OCI-LY3 (cell line): ENCODE measurements at regions not wholly inside any gene's neighbourhood (a gene's known extent, or its start where the extent isn't known, plus 50 kb on each side); places are given as distances from the start of the nearest gene placed in this dataset.

Experiments
- EZH2phosphoT487 ChIP-seq: fragments of 200-600 bp; shearing (Covaris generic); IDR thresholded peaks from 2 replicates; pipeline ENCODE4 v1.6.1; 2018; ENCODE audit warnings: antibody characterized with exemption, mixed run types, low read depth
- TF ChIP-seq, protein P1 (sequence below): fragments of 200-600, 300-600 bp; sonication (generic); IDR thresholded peaks from 2 replicates; pipeline ENCODE4 v1.5.1; 2014; ENCODE audit warnings: antibody characterized with exemption, low read length, low read depth

DNA sequence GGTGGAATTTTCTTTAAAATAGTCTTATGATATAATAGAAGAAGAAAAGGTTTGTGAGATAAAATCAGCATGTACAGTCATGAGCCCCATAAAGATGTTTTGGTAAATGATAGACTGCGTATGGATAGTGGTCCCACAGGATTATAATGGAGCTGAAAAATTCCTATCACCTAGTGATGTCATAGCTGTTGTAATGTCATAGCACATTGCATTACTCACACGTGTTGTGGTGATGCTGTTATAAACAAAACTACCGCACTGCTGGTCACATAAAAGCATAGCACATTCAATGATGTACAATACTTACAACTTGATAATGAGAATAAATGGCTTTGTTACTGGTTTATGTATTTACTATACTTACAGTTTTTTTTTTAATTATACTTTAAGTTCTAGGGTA, 715.2 kb upstream of the HTR2C start:
- TF ChIP-seq, protein P1, sequence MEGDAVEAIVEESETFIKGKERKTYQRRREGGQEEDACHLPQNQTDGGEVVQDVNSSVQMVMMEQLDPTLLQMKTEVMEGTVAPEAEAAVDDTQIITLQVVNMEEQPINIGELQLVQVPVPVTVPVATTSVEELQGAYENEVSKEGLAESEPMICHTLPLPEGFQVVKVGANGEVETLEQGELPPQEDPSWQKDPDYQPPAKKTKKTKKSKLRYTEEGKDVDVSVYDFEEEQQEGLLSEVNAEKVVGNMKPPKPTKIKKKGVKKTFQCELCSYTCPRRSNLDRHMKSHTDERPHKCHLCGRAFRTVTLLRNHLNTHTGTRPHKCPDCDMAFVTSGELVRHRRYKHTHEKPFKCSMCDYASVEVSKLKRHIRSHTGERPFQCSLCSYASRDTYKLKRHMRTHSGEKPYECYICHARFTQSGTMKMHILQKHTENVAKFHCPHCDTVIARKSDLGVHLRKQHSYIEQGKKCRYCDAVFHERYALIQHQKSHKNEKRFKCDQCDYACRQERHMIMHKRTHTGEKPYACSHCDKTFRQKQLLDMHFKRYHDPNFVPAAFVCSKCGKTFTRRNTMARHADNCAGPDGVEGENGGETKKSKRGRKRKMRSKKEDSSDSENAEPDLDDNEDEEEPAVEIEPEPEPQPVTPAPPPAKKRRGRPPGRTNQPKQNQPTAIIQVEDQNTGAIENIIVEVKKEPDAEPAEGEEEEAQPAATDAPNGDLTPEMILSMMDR: no peak
- TF ChIP-seq EZH2phosphoT487: no peak
